A673 (cell line): ENCODE measurements at regions not wholly inside any gene's neighbourhood (a gene's known extent, or its start where the extent isn't known, plus 50 kb on each side); places are given as distances from the start of the nearest gene placed in this dataset.

ENCODE experiments used
- CTCF ChIP-seq: fragments of 300-800, 200-600 bp; sonication (generic); conservative IDR thresholded peaks from 2 replicates; pipeline ENCODE4 v1.5.1; 2017; ENCODE audit warnings: low read depth, mild to moderate bottlenecking, antibody characterized with exemption, low read length, moderate library complexity, mixed read lengths
- EZH2 ChIP-seq: fragments of 200-600 bp; sonication (generic); IDR thresholded peaks from 2 replicates; pipeline ENCODE4 v1.6.1; 2017; ENCODE audit warnings: borderline replicate concordance, low read depth, mild to moderate bottlenecking, mixed read lengths, antibody characterized with exemption, low read length; ENCODE audit not compliant: poor library complexity, severe bottlenecking

- TF ChIP-seq CTCF (no peak), EZH2 (no peak)
Observed at GRCh38 chr2:49296107-49296867, 142.0 kb upstream of the FSHR start.
